Right hindlimb (tissue), 1 donor: ENCODE measurements at regions not wholly inside any gene's neighbourhood (a gene's known extent, or its start where the extent isn't known, plus 50 kb on each side); places are given as distances from the start of the nearest gene placed in this dataset.
"Not testable (repeated sequence)": the region's sequence is repeated elsewhere in the genome, so short reads cannot be mapped to it uniquely, and the experiment has no call there.

ENCODE experiments used
- DNase-seq: peaks from one replicate; pipeline ENCODE4 v3.0.0-alpha.2; 2018

GRCh38 chr7:155231941-155232340, 65.7 kb upstream of the INSIG1 start:
- no peak for DNase-seq

- no peak for DNase-seq
These were observed 64.8 kb upstream of the INSIG1 start for GRCh38 chr7:155232911-155233310.

- peak; percentile 57 for DNase-seq
These were observed 64.1 kb upstream of the INSIG1 start for GRCh38 chr7:155233311-155234157.

- no peak for DNase-seq
These were observed 63.6 kb upstream of the INSIG1 start for GRCh38 chr7:155234158-155234492.

- DNase-seq = no peak
These were observed 62.5 kb upstream of the INSIG1 start for GRCh38 chr7:155234950-155235789.

GRCh38 chr7:155236386-155236785, 61.3 kb upstream of the INSIG1 start:
- DNase-seq = no peak

- DNase-seq = no peak
These were observed 60.4 kb upstream of the INSIG1 start for GRCh38 chr7:155237297-155237696.

GRCh38 chr7:155237730-155238129, 59.9 kb upstream of the INSIG1 start:
- DNase-seq = no peak

- not testable (repeated sequence) for DNase-seq
These were observed 58.1 kb upstream of the INSIG1 start for GRCh38 chr7:155239431-155240087.

GRCh38 chr7:155244675-155245074, 53.0 kb upstream of the INSIG1 start:
- no peak for DNase-seq

- DNase-seq = no peak
These were observed 50.0 kb upstream of the INSIG1 start for GRCh38 chr7:155247479-155248365.
